GM12874 (cell line): ENCODE measurements at regions not wholly inside any gene's neighbourhood (a gene's known extent, or its start where the extent isn't known, plus 50 kb on each side); places are given as distances from the start of the nearest gene placed in this dataset.

Experiments used
- CTCF ChIP-seq: IDR thresholded peaks from 2 replicates; pipeline ENCODE4 v1.5.1; 2011; ENCODE audit warnings: low read depth, mild to moderate bottlenecking, control low read depth, low read length, moderate library complexity; ENCODE audit not compliant: insufficient read depth

GRCh38 chr3:189502256-189502655 is 128.9 kb upstream of the TP63 start:
- TF ChIP-seq CTCF: no peak

GRCh38 chr3:189502676-189503257 is 128.4 kb upstream of the TP63 start:
- TF ChIP-seq CTCF: no peak

- TF ChIP-seq CTCF: no peak
These were observed 123.3 kb upstream of the TP63 start for GRCh38 chr3:189507856-189508255.

GRCh38 chr3:189508784-189509501 is 122.2 kb upstream of the TP63 start:
- TF ChIP-seq CTCF: no peak

GRCh38 chr3:189512039-189512438 is 119.2 kb upstream of the TP63 start:
- peak; percentile 14; the same call in 1 of the 2 replicates for TF ChIP-seq CTCF

GRCh38 chr3:189512821-189513220 is 118.4 kb upstream of the TP63 start:
- no peak for TF ChIP-seq CTCF

- no peak for TF ChIP-seq CTCF
These were observed 117.7 kb upstream of the TP63 start for GRCh38 chr3:189513281-189514117.
